ENCODE measurements at regions not wholly inside any gene's neighbourhood (a gene's known extent, or its start where the extent isn't known, plus 50 kb on each side); places are given as distances from the start of the nearest gene placed in this dataset.

DNA sequence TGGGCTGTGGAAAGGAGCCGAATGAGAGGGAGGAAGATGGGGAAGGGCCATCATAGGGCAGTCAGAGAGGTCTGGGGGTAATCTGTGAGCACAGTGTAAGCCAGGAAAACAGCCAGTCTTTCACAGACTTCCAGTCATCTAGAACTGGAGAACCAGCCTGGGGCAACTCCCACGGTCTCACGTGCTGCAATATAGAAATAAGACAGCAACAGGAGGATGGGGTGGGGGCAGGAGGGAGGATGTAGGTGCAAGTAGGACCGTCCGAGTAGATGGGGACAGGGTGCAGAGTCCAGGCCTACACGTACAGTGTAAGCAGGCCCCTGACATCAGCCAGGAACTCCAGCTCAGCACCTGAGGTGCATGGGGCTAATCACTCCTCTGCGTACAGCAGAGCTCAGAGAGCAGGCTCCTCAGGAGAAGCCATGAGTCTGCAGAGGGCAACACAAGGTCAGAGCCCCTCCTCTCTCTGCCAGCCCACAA lies 58.2 kb upstream of the TNFAIP3 start:
- TF ChIP-seq, protein P1, sequence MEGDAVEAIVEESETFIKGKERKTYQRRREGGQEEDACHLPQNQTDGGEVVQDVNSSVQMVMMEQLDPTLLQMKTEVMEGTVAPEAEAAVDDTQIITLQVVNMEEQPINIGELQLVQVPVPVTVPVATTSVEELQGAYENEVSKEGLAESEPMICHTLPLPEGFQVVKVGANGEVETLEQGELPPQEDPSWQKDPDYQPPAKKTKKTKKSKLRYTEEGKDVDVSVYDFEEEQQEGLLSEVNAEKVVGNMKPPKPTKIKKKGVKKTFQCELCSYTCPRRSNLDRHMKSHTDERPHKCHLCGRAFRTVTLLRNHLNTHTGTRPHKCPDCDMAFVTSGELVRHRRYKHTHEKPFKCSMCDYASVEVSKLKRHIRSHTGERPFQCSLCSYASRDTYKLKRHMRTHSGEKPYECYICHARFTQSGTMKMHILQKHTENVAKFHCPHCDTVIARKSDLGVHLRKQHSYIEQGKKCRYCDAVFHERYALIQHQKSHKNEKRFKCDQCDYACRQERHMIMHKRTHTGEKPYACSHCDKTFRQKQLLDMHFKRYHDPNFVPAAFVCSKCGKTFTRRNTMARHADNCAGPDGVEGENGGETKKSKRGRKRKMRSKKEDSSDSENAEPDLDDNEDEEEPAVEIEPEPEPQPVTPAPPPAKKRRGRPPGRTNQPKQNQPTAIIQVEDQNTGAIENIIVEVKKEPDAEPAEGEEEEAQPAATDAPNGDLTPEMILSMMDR (IDR thresholded peaks at IDR 0.05) = no peak
- TF ChIP-seq POLR2AphosphoS5 (IDR thresholded peaks at IDR 0.05) = no peak

Measured in gastroesophageal sphincter (tissue), 3 donors.